ENCODE measurements at regions not wholly inside any gene's neighbourhood (a gene's known extent, or its start where the extent isn't known, plus 50 kb on each side); places are given as distances from the start of the nearest gene placed in this dataset.
A peak's percentile ranks its signal among the peaks of the same experiment; 100 is the strongest.

GRCh38 chr5:57621624-57622023, 139.0 kb upstream of the ACTBL2 start:
- no peaks in the 10 kb centered on the region for H3K36me3 ChIP-seq (replicated peaks in 1 of 2; ENCODE audit: control extremely low read depth in 1 of 2, control insufficient read depth in 1 of 2, extremely low read depth in 1 of 2, insufficient read depth in 2 of 2, low read length in 1 of 2)
- no peak overlapping the region for H3K27ac ChIP-seq (ENCODE audit: low read length in 2 of 2)
- H3K27ac Mint-ChIP-seq: no peak overlapping the region
- H3K27me3 ChIP-seq (replicated peaks in 1 of 4; ENCODE audit: control extremely low read depth in 1 of 4, control insufficient read depth in 3 of 4, insufficient read depth in 4 of 4, low read length in 3 of 4): no peaks in the 10 kb centered on the region
- DNase-seq (no peak), ATAC-seq (ENCODE audit: low read depth) (no peak)
- CTCF ChIA-PET: no interaction called here
- no peaks in the 10 kb centered on the region for H3K4me1 ChIP-seq (ENCODE audit: control insufficient read depth in 2 of 2, insufficient read depth in 2 of 2, low read length in 2 of 2)
- H3K27me3 Mint-ChIP-seq: peaks cover 9% of the 10 kb centered on the region
- intact Hi-C loops (cut with micrococcal nuclease): no loop called here
- no CpG with 5 or more reads among the region's 3 CpGs for WGBS (ENCODE audit: insufficient coverage)
- no peak overlapping the region for H3K4me2 ChIP-seq (replicated peaks; ENCODE audit: low read depth, low read length, poor library complexity, severe bottlenecking)
- no peak overlapping the region for H2AFZ ChIP-seq (ENCODE audit: insufficient read depth, low read depth, low read length, poor library complexity, severe bottlenecking)
- no peaks in the 10 kb centered on the region for H3K9me3 Mint-ChIP-seq (ENCODE audit: insufficient read depth)
- TF ChIP-seq EZH2 (IDR thresholded peaks at IDR 0.05; ENCODE audit: borderline replicate concordance, insufficient read depth, low read depth, low read length, poor library complexity, severe bottlenecking): no peak
- no peak for TF ChIP-seq CTCF (IDR thresholded peaks at IDR 0.05)
- H3K4me1 Mint-ChIP-seq: no peaks in the 10 kb centered on the region
- no peak overlapping the region for H3K4me3 ChIP-seq (ENCODE audit: control extremely low read depth in 1 of 5, extremely low read depth in 1 of 5, insufficient read depth in 1 of 5, low read depth in 2 of 5, low read length in 4 of 5)
- POLR2A ChIA-PET: no interaction called here
- no peaks in the 10 kb centered on the region for H3K79me2 ChIP-seq (ENCODE audit: control insufficient read depth, insufficient read depth, low read length)
- H3K4me3 Mint-ChIP-seq: no peak overlapping the region
- H3K9ac ChIP-seq (ENCODE audit: low read length): no peak overlapping the region
- no peaks in the 10 kb centered on the region for H4K20me1 ChIP-seq (ENCODE audit: control insufficient read depth, insufficient read depth, low read length, poor library complexity, severe bottlenecking)
- no peaks in the 10 kb centered on the region for H3K9me3 ChIP-seq (ENCODE audit: control extremely low read depth in 1 of 3, control insufficient read depth in 2 of 3, insufficient read depth in 1 of 3, low read length in 2 of 3)

GRCh38 chr5:57618767-57619381, 136.3 kb upstream of the ACTBL2 start:
- Mint-ChIP-seq H3K9me3 (ENCODE audit: insufficient read depth) (no peaks in the 10 kb centered on the region), H3K27me3 (peaks cover 6% of the 10 kb centered on the region), H3K4me1 (no peaks in the 10 kb centered on the region), H3K27ac (no peak overlapping the region), H3K4me3 (no peak overlapping the region)
- ATAC-seq (ENCODE audit: low read depth): no peak
- ChIA-PET POLR2A (no interaction called here), CTCF (no interaction called here)
- no peak overlapping the region for H3K4me3 ChIP-seq (ENCODE audit: control extremely low read depth in 1 of 5, extremely low read depth in 1 of 5, insufficient read depth in 1 of 5, low read depth in 2 of 5, low read length in 4 of 5)
- WGBS (ENCODE audit: insufficient coverage): no CpG with 5 or more reads among the region's 4 CpGs
- H3K9me3 ChIP-seq (ENCODE audit: control extremely low read depth in 1 of 3, control insufficient read depth in 2 of 3, insufficient read depth in 1 of 3, low read length in 2 of 3): no peaks in the 10 kb centered on the region
- H2AFZ ChIP-seq (ENCODE audit: insufficient read depth, low read depth, low read length, poor library complexity, severe bottlenecking): no peak overlapping the region
- no peak overlapping the region for H3K27ac ChIP-seq (ENCODE audit: low read length in 2 of 2)
- no peak overlapping the region for H3K9ac ChIP-seq (ENCODE audit: low read length)
- no peaks in the 10 kb centered on the region for H3K36me3 ChIP-seq (replicated peaks in 1 of 2; ENCODE audit: control extremely low read depth in 1 of 2, control insufficient read depth in 1 of 2, extremely low read depth in 1 of 2, insufficient read depth in 2 of 2, low read length in 1 of 2)
- TF ChIP-seq EZH2 (IDR thresholded peaks at IDR 0.05; ENCODE audit: borderline replicate concordance, insufficient read depth, low read depth, low read length, poor library complexity, severe bottlenecking) (no peak), CTCF (IDR thresholded peaks at IDR 0.05) (peak; percentile 7)
- no peaks in the 10 kb centered on the region for H3K79me2 ChIP-seq (ENCODE audit: control insufficient read depth, insufficient read depth, low read length)
- no peak for DNase-seq
- no peaks in the 10 kb centered on the region for H4K20me1 ChIP-seq (ENCODE audit: control insufficient read depth, insufficient read depth, low read length, poor library complexity, severe bottlenecking)
- H3K4me2 ChIP-seq (replicated peaks; ENCODE audit: low read depth, low read length, poor library complexity, severe bottlenecking): no peak overlapping the region
- intact Hi-C loops (cut with micrococcal nuclease): no loop called here
- no peaks in the 10 kb centered on the region for H3K4me1 ChIP-seq (ENCODE audit: control insufficient read depth in 2 of 2, insufficient read depth in 2 of 2, low read length in 2 of 2)
- no peaks in the 10 kb centered on the region for H3K27me3 ChIP-seq (replicated peaks in 1 of 4; ENCODE audit: control extremely low read depth in 1 of 4, control insufficient read depth in 3 of 4, insufficient read depth in 4 of 4, low read length in 3 of 4)
